GM21526 (cell line): ENCODE measurements at regions not wholly inside any gene's neighbourhood (a gene's known extent, or its start where the extent isn't known, plus 50 kb on each side); places are given as distances from the start of the nearest gene placed in this dataset.
"Not testable (repeated sequence)": the region's sequence is repeated elsewhere in the genome, so short reads cannot be mapped to it uniquely, and the experiment has no call there.

Source experiments
- ATAC-seq: cut with Tn5 transposase; IDR thresholded peaks from one replicate; pipeline ENCODE4 v1.9.1; 2021; ENCODE audit warnings: moderate library complexity; ENCODE audit not compliant: unreplicated experiment, low FRiP score

GRCh38 chr3:5663601-5664000 is 476.1 kb downstream of the EDEM1 start:
- no peak for ATAC-seq

GRCh38 chr3:5666455-5666854 is 478.9 kb downstream of the EDEM1 start:
- no peak for ATAC-seq

- ATAC-seq = no peak
Observed at GRCh38 chr3:5673521-5673920, 486.0 kb downstream of the EDEM1 start.

GRCh38 chr3:5675319-5675718 is 487.8 kb downstream of the EDEM1 start:
- ATAC-seq = no peak

GRCh38 chr3:5677555-5677954 is 490.0 kb downstream of the EDEM1 start:
- ATAC-seq = no peak

GRCh38 chr3:5678248-5678647 is 490.7 kb downstream of the EDEM1 start:
- no peak for ATAC-seq

GRCh38 chr3:5678844-5679243 is 491.3 kb downstream of the EDEM1 start:
- ATAC-seq = no peak

GRCh38 chr3:5687230-5687629 is 499.7 kb downstream of the EDEM1 start:
- no peak for ATAC-seq

GRCh38 chr3:5690490-5690889 is 503.0 kb downstream of the EDEM1 start:
- no peak for ATAC-seq

- no peak for ATAC-seq
Observed at GRCh38 chr3:5690904-5691532, 503.5 kb downstream of the EDEM1 start.

GRCh38 chr3:5692446-5692845 is 504.9 kb downstream of the EDEM1 start:
- ATAC-seq = no peak

- ATAC-seq = no peak
Observed at GRCh38 chr3:5694266-5694665, 506.8 kb downstream of the EDEM1 start.

- ATAC-seq = no peak
Observed at GRCh38 chr3:5698851-5699250, 511.3 kb downstream of the EDEM1 start.

- no peak for ATAC-seq
Observed at GRCh38 chr3:5699313-5699712, 511.8 kb downstream of the EDEM1 start.

- no peak for ATAC-seq
Observed at GRCh38 chr3:5699811-5700210, 512.3 kb downstream of the EDEM1 start.

- not testable (repeated sequence) for ATAC-seq
Observed at GRCh38 chr3:5701005-5701404, 513.5 kb downstream of the EDEM1 start.

- ATAC-seq = no peak
Observed at GRCh38 chr3:5707794-5708193, 520.3 kb downstream of the EDEM1 start.

GRCh38 chr3:5709714-5710113 is 522.2 kb downstream of the EDEM1 start:
- no peak for ATAC-seq

- ATAC-seq = no peak
Observed at GRCh38 chr3:5710718-5711117, 523.2 kb downstream of the EDEM1 start.

- no peak for ATAC-seq
Observed at GRCh38 chr3:5717254-5717653, 529.7 kb downstream of the EDEM1 start.

- ATAC-seq = not testable (repeated sequence)
Observed at GRCh38 chr3:5719668-5720067, 532.2 kb downstream of the EDEM1 start.

- ATAC-seq = no peak
Observed at GRCh38 chr3:5725801-5726200, 538.3 kb downstream of the EDEM1 start.

- ATAC-seq = no peak
Observed at GRCh38 chr3:5726621-5727020, 539.1 kb downstream of the EDEM1 start.
